ENCODE measurements at regions not wholly inside any gene's neighbourhood (a gene's known extent, or its start where the extent isn't known, plus 50 kb on each side); places are given as distances from the start of the nearest gene placed in this dataset.

DNA sequence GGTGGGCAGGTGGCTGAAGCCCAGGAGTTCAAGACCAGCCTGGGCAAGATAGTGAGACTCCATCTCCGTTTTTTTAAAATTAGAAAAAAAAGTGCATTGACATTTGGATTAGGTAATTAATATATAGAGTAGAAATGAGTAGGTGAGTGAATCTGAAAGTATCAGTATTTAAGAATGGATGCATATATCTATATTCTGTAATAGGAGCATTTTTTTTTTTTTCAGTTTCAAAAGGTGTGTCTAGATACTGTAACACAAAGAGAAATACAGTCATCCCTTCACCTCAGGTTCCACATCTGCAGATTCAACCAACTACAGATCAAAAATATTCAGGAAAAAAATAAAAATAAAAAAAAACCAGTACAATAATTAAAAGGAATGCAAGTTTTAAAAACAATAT, 50.8 kb downstream of the RBM27 start:
- intact Hi-C loops (cut with micrococcal nuclease) = no loop called here
- DNase-seq (no peak), ATAC-seq (no peak)

DNA sequence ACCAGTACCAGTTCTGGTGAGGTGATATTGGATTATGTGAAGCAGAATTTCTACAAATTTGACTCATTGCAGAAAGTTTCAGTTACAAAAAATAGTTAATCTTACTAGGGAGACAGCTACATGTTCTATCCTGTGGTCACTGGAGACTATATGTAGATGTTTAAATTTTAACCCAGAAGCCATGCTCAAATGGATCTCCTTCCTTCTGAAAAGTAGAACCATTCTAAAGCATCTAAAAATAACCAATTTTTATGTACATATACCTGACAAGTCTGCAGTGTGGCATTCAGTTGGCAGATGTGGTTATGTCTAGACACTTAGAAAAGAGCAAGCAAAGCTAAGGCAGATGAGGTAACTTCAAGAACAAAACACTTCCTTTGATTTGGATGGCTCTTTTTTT, 65.5 kb upstream of the POU4F3 start:
- DNase-seq = no peak
- no peak for ATAC-seq
- intact Hi-C loops (cut with micrococcal nuclease) = no loop called here

DNA sequence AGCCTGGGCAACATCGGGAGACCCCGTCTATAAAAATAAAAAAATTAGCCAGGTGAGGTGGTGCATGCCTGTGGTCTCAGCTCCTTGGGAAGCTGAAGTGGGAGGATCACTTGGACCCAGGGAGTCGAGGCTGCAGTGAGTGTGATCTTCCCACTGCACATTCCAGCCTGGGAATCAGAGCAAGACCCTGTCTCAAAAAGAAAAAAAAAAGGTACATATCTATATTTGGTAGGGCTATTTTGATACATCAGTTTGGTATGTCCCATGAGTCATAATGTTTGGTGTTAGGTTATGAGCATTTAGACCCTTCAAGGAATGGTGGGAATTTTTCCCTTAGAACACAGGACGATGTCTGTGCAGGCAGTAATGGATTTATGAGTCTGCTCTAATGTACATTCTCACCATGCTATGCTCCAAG, 55.3 kb upstream of the POU4F3 start:
- ATAC-seq (peak; percentile 26), DNase-seq (no peak)
- intact Hi-C loops (cut with micrococcal nuclease) = no loop called here

DNA sequence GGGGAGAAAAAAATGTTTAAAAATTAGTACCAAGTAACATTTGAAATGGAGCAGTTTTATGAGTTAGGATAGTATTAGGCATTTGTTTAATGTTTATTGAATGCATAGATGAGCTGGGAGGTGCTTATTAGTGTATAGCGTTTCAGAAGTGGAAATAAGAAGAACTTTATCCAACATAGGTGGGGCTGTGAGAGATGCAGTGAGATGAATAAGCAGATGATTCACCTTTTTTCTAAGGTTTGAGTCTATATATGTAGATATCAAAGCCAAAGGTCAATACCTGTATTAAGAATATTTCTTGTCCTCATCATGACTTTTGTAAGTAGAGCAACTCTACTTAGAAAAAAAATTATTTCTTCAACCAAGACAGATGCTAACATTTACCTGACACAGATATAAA, 54.6 kb upstream of the POU4F3 start:
- ATAC-seq (no peak), DNase-seq (no peak)
- intact Hi-C loops (cut with micrococcal nuclease) = no loop called here
